Psoas muscle (tissue), 7 donors: ENCODE measurements at regions not wholly inside any gene's neighbourhood (a gene's known extent, or its start where the extent isn't known, plus 50 kb on each side); places are given as distances from the start of the nearest gene placed in this dataset.

Experiments
- ATAC-seq, 4 donors: fragments of 200-7000 bp; cut with Tn5 transposase; one replicate each; pipeline ENCODE4 v1.9.1; 2020; ENCODE audit warnings: moderate library complexity in 3 of 4, mild to moderate bottlenecking in 2 of 4
- DNase-seq, 2 donors: peaks; one replicate each; pipeline ENCODE4 v3.0.0-alpha.2; 2020
- H3K27ac ChIP-seq: fragments of 200-600 bp; one replicate; pipeline ENCODE4 v1.8.0; 2022
- H3K27me3 ChIP-seq, 3 donors: fragments of 200-600 bp in 1 of 3; one replicate each; pipeline versions ENCODE4 v1.6.1 to v1.8.0; 2013 to 2022; ENCODE audit warnings: low read length in 2 of 3, mild to moderate bottlenecking in 2 of 3, moderate library complexity in 1 of 3; ENCODE audit not compliant: insufficient read depth in 3 of 3
- H3K36me3 ChIP-seq, 2 donors: fragments of 200-600 bp in 1 of 2; one replicate each; pipeline versions ENCODE4 v1.6.1 to v1.8.0; 2013 to 2022; ENCODE audit warnings: low read depth in 1 of 2, mild to moderate bottlenecking in 1 of 2, moderate library complexity in 1 of 2; ENCODE audit not compliant: insufficient read depth in 1 of 2
- H3K4me1 ChIP-seq: fragments of 200-600 bp; one replicate; pipeline ENCODE4 v1.8.0; 2022
- H3K4me3 ChIP-seq: fragments of 200-600 bp; one replicate; pipeline ENCODE4 v1.8.0; 2022; ENCODE audit warnings: mild to moderate bottlenecking
- H3K9me3 ChIP-seq: fragments of 200-600 bp; one replicate; pipeline ENCODE4 v1.8.0; 2022
- CTCF ChIP-seq: fragments of 200-600 bp; IDR thresholded peaks from one replicate; pipeline ENCODE4 v1.8.0; 2022; ENCODE audit warnings: antibody characterized with exemption
- WGBS, 3 donors: extraction: QIAGEN DNeasy Blood & Tissue Kit; methylation state at CpG; one replicate each; pipeline versions ENCODE4 v1.1.6 to v1.1.7; 2013; 5-methylcytosine and 5-hydroxymethylcytosine counted together
- intact Hi-C, 2 donors: fragments of 100-400 bp; cut with DNase I; formaldehyde crosslinking; loops; one replicate each; pipeline versions ENCODE4 v1.11.0 to v1.14.2; 2022
- donor health status: healthy with polysubstance abuse.
- donor health status: DM: no; HTN: no; CAD: no; lungs with moderate emphysema.
- donor health status: Bipolar disorder and iron deficiency.
- donor health status: healthy.
- donor health status: DM: yes; HTN: yes; CAD: no.
- donor health status: DM: no; HTN: no; CAD: no.
- donor health status: DM: yes; HTN: yes; CAD: no.

- no peaks in the 10 kb centered on the region for H3K27me3 ChIP-seq
- no peaks in the 10 kb centered on the region for H3K36me3 ChIP-seq
- intact Hi-C loops: no loop called here
- DNase-seq (no peak), ATAC-seq (no peak)
- no peaks in the 10 kb centered on the region for H3K9me3 ChIP-seq
- no peak overlapping the region for H3K4me3 ChIP-seq
- H3K27ac ChIP-seq: no peak overlapping the region
- no peaks in the 10 kb centered on the region for H3K4me1 ChIP-seq
- no peak for TF ChIP-seq CTCF
Measured at GRCh38 chr15:35886765-35887164, 340.8 kb upstream of the DPH6 start.

- Histone ChIP-seq H3K36me3 (no peaks in the 10 kb centered on the region), H3K27me3 (no peaks in the 10 kb centered on the region), H3K9me3 (no peaks in the 10 kb centered on the region), H3K4me1 (no peaks in the 10 kb centered on the region), H3K4me3 (no peak overlapping the region), H3K27ac (no peak overlapping the region)
- WGBS, 3 donors: 62 to 80% (median 79%) methylated on average over 1 of the region's 1 CpG
- ATAC-seq (no peak), DNase-seq (no peak)
- intact Hi-C loops: no loop called here
- TF ChIP-seq CTCF: no peak
Measured at GRCh38 chr15:35888815-35889214, 342.9 kb upstream of the DPH6 start.

GRCh38 chr15:35907511-35907910, 361.5 kb upstream of the DPH6 start:
- 16 to 18% (median 18%) methylated on average over 3 of the region's 3 CpGs for WGBS, 3 donors
- Histone ChIP-seq H3K4me1 (no peaks in the 10 kb centered on the region), H3K27ac (no peak overlapping the region), H3K4me3 (no peak overlapping the region), H3K27me3 (peaks cover 0 to 4% (median 0%) of the 10 kb centered on the region in 3 donors), H3K36me3 (no peaks in the 10 kb centered on the region), H3K9me3 (no peaks in the 10 kb centered on the region)
- intact Hi-C loops: no loop called here
- ATAC-seq: no peak
- TF ChIP-seq CTCF: no peak
- DNase-seq: no peak

GRCh38 chr15:35909414-35909813, 363.4 kb upstream of the DPH6 start:
- TF ChIP-seq CTCF: no peak
- WGBS, 3 donors: 90 to 95% (median 90%) methylated on average over 3 of the region's 3 CpGs
- H3K36me3 ChIP-seq: no peaks in the 10 kb centered on the region
- no peaks in the 10 kb centered on the region for H3K9me3 ChIP-seq
- intact Hi-C loops: no loop called here
- DNase-seq (no peak), ATAC-seq (no peak)
- no peak overlapping the region for H3K4me3 ChIP-seq
- H3K4me1 ChIP-seq: no peaks in the 10 kb centered on the region
- H3K27me3 ChIP-seq: peaks cover 0 to 4% (median 0%) of the 10 kb centered on the region in 3 donors
- no peak overlapping the region for H3K27ac ChIP-seq

- DNase-seq: no peak
- WGBS, 3 donors: 97 to 98% (median 97%) methylated on average over 2 of the region's 2 CpGs
- ATAC-seq: no peak
- Histone ChIP-seq H3K27ac (no peak overlapping the region), H3K9me3 (no peaks in the 10 kb centered on the region), H3K4me3 (no peak overlapping the region), H3K4me1 (no peaks in the 10 kb centered on the region), H3K36me3 (no peaks in the 10 kb centered on the region), H3K27me3 (peaks cover 0 to 4% (median 0%) of the 10 kb centered on the region in 3 donors)
- TF ChIP-seq CTCF: no peak
- intact Hi-C loops: loop anchor here in 1 of 2 donors (5.0 to 10.0 kb wide), 2 partner anchors 155 to 388 kb away; no protein-coding TSS in a partner anchor
Measured at GRCh38 chr15:35910227-35910626, 364.3 kb upstream of the DPH6 start.
